Choroid plexus epithelial cell (primary cell): ENCODE measurements at regions not wholly inside any gene's neighbourhood (a gene's known extent, or its start where the extent isn't known, plus 50 kb on each side); places are given as distances from the start of the nearest gene placed in this dataset.

ENCODE experiments used
- DNase-seq: peaks from one replicate; pipeline ENCODE4 v3.0.0-alpha.2; 2010; ENCODE audit warnings: low read depth
- H3K4me3 ChIP-seq: 2 replicates; pipeline ENCODE4 v1.5.1; 2011; ENCODE audit warnings: low read depth, mild to moderate bottlenecking, control low read depth, low read length, moderate library complexity
- TF ChIP-seq, protein P1 (sequence below): conservative IDR thresholded peaks from 2 replicates; pipeline ENCODE4 v1.5.1; 2011; ENCODE audit warnings: low read depth, mild to moderate bottlenecking, control low read depth, inconsistent platforms, low read length, moderate library complexity

DNA sequence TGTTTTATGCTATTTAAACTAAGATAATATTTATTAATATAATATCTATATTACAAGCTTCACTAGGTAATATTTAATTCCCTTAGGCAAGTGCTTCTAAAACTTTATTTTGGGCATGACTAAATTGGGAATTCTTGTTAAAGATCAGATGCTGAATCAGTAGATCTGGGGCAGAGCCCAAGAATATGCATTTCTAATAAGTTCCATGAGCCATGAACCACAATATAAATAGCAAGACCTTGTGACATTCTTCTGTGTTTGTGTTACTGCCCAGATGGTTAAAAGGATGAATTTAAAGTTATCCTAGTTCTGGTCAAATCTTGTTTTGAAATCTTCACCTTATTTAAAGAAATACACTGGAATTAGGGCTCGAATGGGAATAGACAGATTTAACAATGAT, 258.4 kb upstream of the CACNA2D1 start:
- no peak overlapping the region for H3K4me3 ChIP-seq
- DNase-seq = no peak
- TF ChIP-seq, protein P1, sequence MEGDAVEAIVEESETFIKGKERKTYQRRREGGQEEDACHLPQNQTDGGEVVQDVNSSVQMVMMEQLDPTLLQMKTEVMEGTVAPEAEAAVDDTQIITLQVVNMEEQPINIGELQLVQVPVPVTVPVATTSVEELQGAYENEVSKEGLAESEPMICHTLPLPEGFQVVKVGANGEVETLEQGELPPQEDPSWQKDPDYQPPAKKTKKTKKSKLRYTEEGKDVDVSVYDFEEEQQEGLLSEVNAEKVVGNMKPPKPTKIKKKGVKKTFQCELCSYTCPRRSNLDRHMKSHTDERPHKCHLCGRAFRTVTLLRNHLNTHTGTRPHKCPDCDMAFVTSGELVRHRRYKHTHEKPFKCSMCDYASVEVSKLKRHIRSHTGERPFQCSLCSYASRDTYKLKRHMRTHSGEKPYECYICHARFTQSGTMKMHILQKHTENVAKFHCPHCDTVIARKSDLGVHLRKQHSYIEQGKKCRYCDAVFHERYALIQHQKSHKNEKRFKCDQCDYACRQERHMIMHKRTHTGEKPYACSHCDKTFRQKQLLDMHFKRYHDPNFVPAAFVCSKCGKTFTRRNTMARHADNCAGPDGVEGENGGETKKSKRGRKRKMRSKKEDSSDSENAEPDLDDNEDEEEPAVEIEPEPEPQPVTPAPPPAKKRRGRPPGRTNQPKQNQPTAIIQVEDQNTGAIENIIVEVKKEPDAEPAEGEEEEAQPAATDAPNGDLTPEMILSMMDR = no peak

DNA sequence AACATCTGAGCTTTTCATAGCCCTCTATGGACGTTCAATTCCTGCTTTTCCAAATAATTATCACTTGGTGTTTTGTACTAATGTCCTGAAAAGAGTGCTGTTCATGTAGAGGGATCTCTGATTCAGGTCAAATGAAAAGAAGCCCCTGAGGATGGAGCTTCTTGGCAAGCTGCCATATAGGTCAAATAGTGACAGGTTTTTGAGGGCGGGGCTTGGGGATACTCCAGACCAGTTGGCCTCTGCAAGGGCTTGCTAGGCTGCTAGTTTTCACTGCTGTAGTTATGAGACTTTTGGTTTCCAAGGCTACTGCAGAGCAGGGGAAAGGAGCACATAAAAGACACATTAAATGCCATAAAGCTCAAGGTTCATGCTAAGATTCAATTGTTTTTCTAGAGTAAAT, 257.2 kb upstream of the CACNA2D1 start:
- no peak overlapping the region for H3K4me3 ChIP-seq
- TF ChIP-seq, protein P1 = no peak
- no peak for DNase-seq

DNA sequence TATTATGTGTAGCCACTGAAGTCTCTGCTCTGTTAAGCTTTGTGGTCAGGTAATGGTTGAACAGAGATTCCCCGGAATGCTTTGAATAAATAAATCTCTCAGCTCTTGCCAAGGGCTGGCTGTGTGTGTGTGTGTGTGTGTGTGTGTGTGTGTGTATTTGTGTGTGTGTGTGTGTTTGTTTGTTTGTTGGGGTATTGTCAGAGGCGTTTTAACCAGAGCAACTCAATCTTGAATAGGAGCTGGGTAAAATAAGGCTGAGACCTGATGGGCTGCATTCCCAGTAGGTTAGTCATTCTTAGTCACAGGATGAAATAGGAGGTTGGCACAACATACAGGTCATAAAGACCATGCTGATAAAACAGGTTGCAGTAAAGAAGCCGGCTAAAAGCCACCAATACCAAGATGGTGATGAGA, 256.2 kb upstream of the CACNA2D1 start:
- no peak overlapping the region for H3K4me3 ChIP-seq
- TF ChIP-seq, protein P1 = no peak
- DNase-seq = peak; percentile 41

DNA sequence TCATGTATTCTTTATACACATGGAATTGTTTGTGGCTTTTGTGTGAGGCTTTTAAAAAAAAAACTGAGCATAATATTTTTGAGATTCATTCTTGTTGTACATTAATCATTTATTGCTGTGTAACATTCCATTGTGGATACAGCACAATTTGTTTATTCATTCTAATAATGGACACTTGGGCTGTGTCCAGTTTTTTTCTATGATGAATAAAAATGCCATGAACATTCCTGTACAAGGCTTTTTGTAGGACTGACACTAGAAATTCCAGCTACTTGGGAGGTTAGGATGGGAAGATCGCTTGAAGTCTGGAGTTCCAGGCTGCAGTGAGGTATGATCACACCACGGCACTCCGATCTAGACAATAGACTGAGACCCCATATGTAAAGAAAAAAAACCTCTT, 254.3 kb upstream of the CACNA2D1 start:
- H3K4me3 ChIP-seq = no peak overlapping the region
- TF ChIP-seq, protein P1 = no peak
- peak; percentile 33 for DNase-seq

DNA sequence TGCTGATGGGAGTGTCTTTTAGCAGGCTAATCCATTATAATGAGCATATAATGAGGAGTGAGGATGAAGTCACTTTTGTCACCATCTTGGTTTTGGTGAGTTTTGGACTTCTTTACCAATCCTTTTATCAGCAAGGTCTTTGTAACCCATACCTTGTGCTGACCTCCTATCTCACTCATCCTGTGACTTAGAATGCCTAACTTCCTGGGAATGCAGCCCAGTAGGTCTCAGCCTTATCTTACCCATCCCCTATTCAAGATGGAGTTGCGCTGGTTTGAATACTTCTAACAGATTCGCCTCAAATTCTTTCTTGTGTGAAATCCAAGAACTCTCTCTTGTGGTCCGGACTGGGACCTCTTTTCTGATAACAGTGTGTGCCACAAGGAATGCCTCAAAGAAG, 253.1 kb upstream of the CACNA2D1 start:
- TF ChIP-seq, protein P1 = no peak
- no peak for DNase-seq
- H3K4me3 ChIP-seq = no peak overlapping the region

DNA sequence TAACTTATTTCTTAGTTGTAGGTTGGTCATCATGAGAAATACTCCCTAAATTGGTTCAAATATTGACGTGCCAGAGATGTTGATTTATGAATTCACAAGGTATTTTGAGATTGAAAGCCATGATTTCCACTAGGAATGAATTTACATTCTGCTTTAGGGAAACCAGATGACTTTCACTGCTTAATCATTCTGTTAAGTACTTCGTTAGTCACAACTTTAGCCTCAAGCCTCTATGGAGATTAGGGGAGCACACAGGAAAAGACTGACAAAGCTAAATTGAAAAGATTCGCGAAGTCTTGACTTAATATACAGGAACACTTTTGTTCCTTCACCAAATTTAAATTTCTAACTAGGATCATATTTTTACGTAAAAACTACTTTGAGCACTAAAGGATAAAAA, 250.4 kb upstream of the CACNA2D1 start:
- DNase-seq = no peak
- TF ChIP-seq, protein P1 = no peak
- H3K4me3 ChIP-seq = no peak overlapping the region

DNA sequence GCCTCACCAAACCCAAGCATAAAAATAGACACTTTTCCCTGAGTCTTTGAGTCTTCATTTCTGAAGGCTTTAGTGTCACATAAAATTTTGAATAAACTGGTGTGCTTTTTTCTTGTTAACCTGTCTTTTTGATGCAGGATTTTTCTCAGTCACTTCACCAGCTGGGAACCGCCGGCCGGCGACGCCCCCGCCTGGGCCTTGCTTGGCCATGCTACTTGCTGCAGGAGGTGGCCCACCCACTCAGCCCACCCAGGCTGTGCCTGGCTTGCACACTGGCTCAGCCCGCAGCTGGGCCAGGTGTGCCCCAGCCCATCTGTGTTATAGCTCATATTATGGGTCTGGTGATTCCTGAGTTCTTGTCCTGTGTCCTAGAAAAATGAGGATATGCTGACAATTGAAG, 247.4 kb upstream of the CACNA2D1 start:
- no peak for DNase-seq
- H3K4me3 ChIP-seq = no peak overlapping the region
- TF ChIP-seq, protein P1 = no peak
